ENCODE measurements at regions not wholly inside any gene's neighbourhood (a gene's known extent, or its start where the extent isn't known, plus 50 kb on each side); places are given as distances from the start of the nearest gene placed in this dataset.
A peak's percentile ranks its signal among the peaks of the same experiment; 100 is the strongest.

DNA sequence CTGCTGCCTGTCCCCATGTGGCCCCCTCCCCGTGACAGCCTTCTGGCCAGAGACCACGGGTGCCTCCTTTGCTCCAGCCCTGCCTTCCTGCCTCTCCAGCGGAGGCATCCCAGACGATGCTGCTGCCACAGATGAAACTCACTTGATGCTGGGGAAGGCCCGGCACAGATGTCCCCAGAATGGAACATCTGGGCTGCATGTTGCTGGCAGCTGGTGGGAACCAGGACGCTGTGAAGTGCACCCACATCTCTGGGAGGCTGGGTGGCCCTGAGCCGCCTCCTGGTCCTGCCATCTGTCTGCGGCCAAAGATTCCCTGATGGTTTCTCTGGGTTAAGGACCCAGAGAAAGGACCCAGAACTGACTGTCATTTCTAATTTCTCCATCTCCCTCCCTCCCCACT lies 51.9 kb upstream of the PTPRS start:
- no peaks in the 10 kb centered on the region for H3K36me3 Mint-ChIP-seq (ENCODE audit: low read depth)
- no peak for DNase-seq
- no peaks in the 10 kb centered on the region for H3K4me1 Mint-ChIP-seq
- no peak overlapping the region for H3K27ac Mint-ChIP-seq
- intact Hi-C loops (cut with micrococcal nuclease) = no loop called here
- H3K9me3 Mint-ChIP-seq = peaks cover 14% of the 10 kb centered on the region
- peaks cover 10% of the 10 kb centered on the region for H3K27me3 Mint-ChIP-seq
- no peak overlapping the region for H3K4me3 Mint-ChIP-seq

DNA sequence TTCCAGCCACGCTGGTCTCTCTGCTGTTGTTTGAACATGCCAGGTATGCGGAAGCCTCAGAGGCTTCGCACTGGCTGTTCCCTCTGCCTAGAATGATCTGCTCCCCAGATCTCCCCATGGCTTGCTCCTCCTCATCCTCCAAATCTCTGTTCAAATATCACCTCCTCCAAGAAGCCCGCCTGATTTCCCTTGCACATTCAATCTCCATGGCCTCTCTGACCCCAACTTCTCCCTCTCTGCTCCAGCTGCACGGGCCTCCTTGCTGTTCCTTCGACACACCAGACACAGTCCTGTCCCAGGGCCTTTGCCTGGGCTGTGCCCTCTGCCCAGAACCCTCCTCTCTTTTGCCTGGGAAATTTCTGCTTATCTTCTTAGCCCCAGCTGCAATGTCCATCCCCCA lies 52.5 kb upstream of the PTPRS start:
- Mint-ChIP-seq H3K27ac (no peak overlapping the region), H3K27me3 (peaks cover 14% of the 10 kb centered on the region), H3K9me3 (peaks cover 8% of the 10 kb centered on the region), H3K4me1 (no peaks in the 10 kb centered on the region), H3K4me3 (no peak overlapping the region), H3K36me3 (ENCODE audit: low read depth) (no peaks in the 10 kb centered on the region)
- intact Hi-C loops (cut with micrococcal nuclease) = no loop called here
- DNase-seq = no peak

GRCh38 chr19:5394551-5395505 lies 54.2 kb upstream of the PTPRS start:
- no peaks in the 10 kb centered on the region for H3K36me3 Mint-ChIP-seq (ENCODE audit: low read depth)
- H3K4me3 Mint-ChIP-seq = no peak overlapping the region
- no peak for DNase-seq
- H3K4me1 Mint-ChIP-seq = no peaks in the 10 kb centered on the region
- H3K9me3 Mint-ChIP-seq = no peaks in the 10 kb centered on the region
- intact Hi-C loops (cut with micrococcal nuclease) = no loop called here
- H3K27me3 Mint-ChIP-seq = peaks cover 15% of the 10 kb centered on the region
- H3K27ac Mint-ChIP-seq = no peak overlapping the region

DNA sequence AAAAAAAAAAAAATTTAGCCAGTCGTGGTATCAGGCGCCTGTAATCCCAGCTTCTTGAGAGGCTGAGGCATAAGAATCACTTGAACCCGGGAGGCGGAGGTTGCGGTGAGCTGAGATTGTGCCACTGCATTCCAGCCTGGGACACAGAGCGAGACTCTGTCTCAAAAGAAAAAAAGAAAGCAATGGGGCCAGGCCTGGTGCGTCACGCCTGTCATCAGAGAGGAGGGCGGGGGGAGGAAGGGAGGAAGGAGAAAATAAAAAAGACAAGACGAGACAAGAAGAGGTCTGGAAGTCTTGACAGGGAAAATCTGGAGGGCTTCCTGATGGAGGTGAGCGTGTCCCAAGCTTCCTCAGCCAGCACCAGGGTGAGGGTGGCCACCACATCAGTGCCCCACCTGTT lies 54.9 kb upstream of the PTPRS start:
- no peak for DNase-seq
- no peaks in the 10 kb centered on the region for H3K4me1 Mint-ChIP-seq
- no peak overlapping the region for H3K4me3 Mint-ChIP-seq
- no peaks in the 10 kb centered on the region for H3K36me3 Mint-ChIP-seq (ENCODE audit: low read depth)
- H3K9me3 Mint-ChIP-seq = no peaks in the 10 kb centered on the region
- peaks cover 15% of the 10 kb centered on the region for H3K27me3 Mint-ChIP-seq
- no peak overlapping the region for H3K27ac Mint-ChIP-seq
- intact Hi-C loops (cut with micrococcal nuclease) = no loop called here

DNA sequence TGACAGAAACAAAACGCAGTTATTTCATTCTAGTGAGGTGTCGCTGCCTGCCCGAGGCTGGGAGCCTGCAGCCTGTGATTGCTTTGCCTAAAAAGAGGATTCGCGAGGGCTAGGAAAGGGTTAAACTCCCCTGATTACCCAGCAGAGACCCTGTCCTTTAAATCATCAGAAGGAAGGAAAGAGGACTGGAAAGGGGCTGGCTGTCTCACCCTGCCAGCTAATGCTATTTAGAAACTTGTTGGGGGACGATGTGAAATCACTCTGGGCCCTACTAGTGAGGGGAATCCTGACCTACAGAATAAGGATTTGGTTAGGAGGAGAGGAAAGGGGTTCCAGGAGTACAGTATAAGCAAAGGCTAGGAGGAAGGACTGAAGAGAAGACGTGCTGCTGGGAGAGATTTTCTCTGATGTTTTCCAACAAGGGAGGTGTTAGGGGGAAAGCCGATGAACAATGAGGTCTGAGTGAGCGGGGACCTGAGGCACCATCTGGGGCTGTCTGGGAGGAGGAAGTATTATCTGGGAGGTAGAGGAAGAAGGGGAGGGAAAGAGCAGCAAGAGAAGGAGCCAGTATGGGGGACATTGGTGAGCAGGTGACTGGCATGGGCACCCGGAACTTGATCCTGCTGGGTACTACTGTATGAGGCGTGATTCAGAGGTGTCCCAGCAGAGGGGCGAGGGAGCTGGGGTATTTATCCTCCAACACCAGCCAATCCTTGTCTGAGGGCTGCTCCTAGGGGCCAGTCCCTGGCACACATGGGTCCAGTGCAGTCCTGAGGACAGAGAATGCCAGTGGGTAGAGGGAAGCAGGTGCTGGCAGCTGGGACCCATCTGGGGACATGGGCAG lies 55.7 kb upstream of the PTPRS start:
- DNase-seq = no peak
- Mint-ChIP-seq H3K36me3 (ENCODE audit: low read depth) (no peaks in the 10 kb centered on the region), H3K4me3 (no peak overlapping the region), H3K27ac (no peak overlapping the region), H3K4me1 (no peaks in the 10 kb centered on the region), H3K27me3 (peaks cover 15% of the 10 kb centered on the region), H3K9me3 (no peaks in the 10 kb centered on the region)
- intact Hi-C loops (cut with micrococcal nuclease) = no loop called here

- H3K27ac Mint-ChIP-seq = no peak overlapping the region
Observed at GRCh38 chr19:5396963-5397362, 56.4 kb upstream of the PTPRS start.

GRCh38 chr19:5397804-5398692 lies 57.2 kb upstream of the ZNRF4 start:
- H3K36me3 Mint-ChIP-seq (ENCODE audit: low read depth) = no peaks in the 10 kb centered on the region
- H3K27me3 Mint-ChIP-seq = peaks cover 15% of the 10 kb centered on the region
- intact Hi-C loops (cut with micrococcal nuclease) = no loop called here
- no peak overlapping the region for H3K27ac Mint-ChIP-seq
- no peak for DNase-seq
- H3K9me3 Mint-ChIP-seq = no peaks in the 10 kb centered on the region
- no peaks in the 10 kb centered on the region for H3K4me1 Mint-ChIP-seq
- H3K4me3 Mint-ChIP-seq = no peak overlapping the region

More at GRCh38 chr19:5396963-5397362, 56.4 kb upstream of the PTPRS start:
- intact Hi-C loops (cut with micrococcal nuclease) = no loop called here
- H3K9me3 Mint-ChIP-seq = no peaks in the 10 kb centered on the region
- H3K36me3 Mint-ChIP-seq (ENCODE audit: low read depth) = no peaks in the 10 kb centered on the region
- no peak overlapping the region for H3K4me3 Mint-ChIP-seq
- H3K4me1 Mint-ChIP-seq = no peaks in the 10 kb centered on the region
- DNase-seq = no peak
- H3K27me3 Mint-ChIP-seq = peaks cover 15% of the 10 kb centered on the region

GRCh38 chr19:5398693-5399057 lies 56.5 kb upstream of the ZNRF4 start:
- Mint-ChIP-seq H3K4me1 (no peaks in the 10 kb centered on the region), H3K36me3 (ENCODE audit: low read depth) (no peaks in the 10 kb centered on the region), H3K9me3 (no peaks in the 10 kb centered on the region), H3K27ac (no peak overlapping the region), H3K4me3 (no peak overlapping the region), H3K27me3 (peaks cover 15% of the 10 kb centered on the region)
- intact Hi-C loops (cut with micrococcal nuclease) = no loop called here
- no peak for DNase-seq

DNA sequence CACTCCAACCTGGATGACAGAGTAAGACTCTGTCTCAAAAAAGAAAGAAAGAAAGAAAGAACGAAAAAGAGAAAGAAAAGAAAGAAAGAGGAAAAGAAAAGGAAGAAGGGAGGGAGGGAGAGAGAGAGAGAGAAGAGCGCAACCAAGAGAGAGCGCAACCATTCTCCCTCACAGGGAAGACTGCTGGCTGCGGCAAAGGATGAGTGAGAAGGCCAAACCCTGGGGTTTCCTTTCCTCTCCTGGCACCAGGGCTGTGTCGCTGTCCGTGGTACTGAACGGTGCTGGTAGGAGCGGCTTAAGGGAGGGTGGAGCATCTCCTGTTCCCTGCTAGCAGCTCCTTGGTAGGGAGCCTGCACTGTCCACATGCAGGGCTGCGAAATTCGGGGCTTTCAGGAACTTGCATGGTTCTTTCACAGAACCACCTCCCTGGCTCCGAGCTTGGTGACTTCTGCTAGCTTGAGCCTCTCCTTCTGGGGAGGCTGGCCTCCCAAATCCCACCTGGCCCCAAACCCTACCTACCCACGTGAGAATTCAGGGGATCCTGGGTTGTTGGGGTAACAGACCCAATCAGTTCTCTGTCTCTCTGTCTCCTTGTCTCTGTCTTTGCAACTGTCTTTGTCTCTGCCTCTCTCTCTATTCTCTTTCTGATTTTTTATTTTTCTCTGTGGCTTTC lies 51.1 kb upstream of the ZNRF4 start:
- Mint-ChIP-seq H3K4me1 (no peaks in the 10 kb centered on the region), H3K9me3 (peaks cover 9% of the 10 kb centered on the region), H3K36me3 (ENCODE audit: low read depth) (no peaks in the 10 kb centered on the region), H3K27ac (no peak overlapping the region), H3K27me3 (no peaks in the 10 kb centered on the region), H3K4me3 (no peak overlapping the region)
- intact Hi-C loops (cut with micrococcal nuclease) = no loop called here
- peak; percentile 91 for DNase-seq
